AG09319 (cell line): ENCODE measurements at regions not wholly inside any gene's neighbourhood (a gene's known extent, or its start where the extent isn't known, plus 50 kb on each side); places are given as distances from the start of the nearest gene placed in this dataset.

Experiments used
- DNase-seq: peaks from one replicate; pipeline ENCODE4 v3.0.0-alpha.2; 2010; ENCODE audit warnings: low read depth; ENCODE audit errors: extremely low read depth
- CTCF ChIP-seq: IDR thresholded peaks from 2 replicates; pipeline ENCODE4 v1.5.1; 2011; ENCODE audit warnings: low read depth, mild to moderate bottlenecking, inconsistent platforms, low read length, moderate library complexity

- DNase-seq = no peak
Measured at GRCh38 chr3:193780397-193780796, 187.4 kb downstream of the OPA1 start.

GRCh38 chr3:193780810-193781478 lies 187.9 kb downstream of the OPA1 start:
- TF ChIP-seq CTCF = peak; percentile 90
- DNase-seq = peak; percentile 35

More at GRCh38 chr3:193780397-193780796, 187.4 kb downstream of the OPA1 start:
- no peak for TF ChIP-seq CTCF

- no peak for TF ChIP-seq CTCF
- no peak for DNase-seq
Measured at GRCh38 chr3:193782276-193782647, 189.3 kb downstream of the OPA1 start.

GRCh38 chr3:193782747-193783146 lies 189.7 kb downstream of the OPA1 start:
- TF ChIP-seq CTCF = no peak
- DNase-seq = no peak

GRCh38 chr3:193783166-193783896 lies 190.3 kb downstream of the OPA1 start:
- no peak for TF ChIP-seq CTCF
- no peak for DNase-seq

- TF ChIP-seq CTCF = no peak
- no peak for DNase-seq
Measured at GRCh38 chr3:193784822-193785221, 191.8 kb downstream of the OPA1 start.

- no peak for DNase-seq
- no peak for TF ChIP-seq CTCF
Measured at GRCh38 chr3:193787496-193787870, 194.5 kb downstream of the OPA1 start.
